HG03095 (cell line): ENCODE measurements at regions not wholly inside any gene's neighbourhood (a gene's known extent, or its start where the extent isn't known, plus 50 kb on each side); places are given as distances from the start of the nearest gene placed in this dataset.

Source experiments
- ATAC-seq: cut with Tn5 transposase; IDR thresholded peaks from one replicate; pipeline ENCODE4 v1.9.1; 2021; ENCODE audit warnings: moderate library complexity; ENCODE audit not compliant: unreplicated experiment

DNA sequence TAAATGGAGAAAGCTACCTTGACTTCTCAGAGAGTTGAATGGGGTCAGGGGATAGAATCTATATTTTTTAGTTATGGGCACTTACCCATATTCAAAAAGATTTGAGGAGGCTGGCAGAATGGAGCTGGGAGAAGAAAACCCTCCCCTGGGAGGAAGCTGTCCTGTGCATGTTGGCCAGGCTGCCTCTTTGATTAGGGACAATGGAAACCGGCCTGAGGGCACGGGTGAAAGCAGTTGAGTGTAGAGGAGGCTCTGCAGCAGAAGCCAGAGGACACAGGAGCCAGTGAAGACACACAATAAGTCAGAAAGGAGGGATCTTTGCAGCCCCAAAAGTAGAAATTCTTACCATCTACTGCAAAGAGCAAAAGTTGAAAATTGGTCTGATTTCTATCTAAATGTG lies 66.6 kb upstream of the B3GAT1 start:
- ATAC-seq: no peak

DNA sequence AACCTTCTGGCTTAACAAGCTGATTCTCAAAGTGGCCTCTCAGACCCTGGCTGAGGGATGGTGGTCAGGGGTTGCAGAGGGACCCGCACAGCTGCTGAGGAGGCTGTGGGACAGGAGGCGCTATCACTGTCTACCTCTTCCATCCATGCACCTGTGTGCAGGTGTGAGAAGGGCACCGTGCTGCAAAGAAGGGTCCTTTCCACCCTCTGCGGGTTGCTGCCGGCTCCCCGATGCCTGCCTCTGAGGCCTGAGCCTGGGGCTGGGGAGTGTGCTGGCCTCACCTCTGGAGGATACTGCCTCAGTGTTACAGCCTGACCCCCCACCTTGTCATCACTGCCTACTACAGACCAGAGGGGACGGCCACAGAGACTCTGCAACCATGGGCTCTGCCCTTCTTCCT lies 66.1 kb upstream of the B3GAT1 start:
- no peak for ATAC-seq

DNA sequence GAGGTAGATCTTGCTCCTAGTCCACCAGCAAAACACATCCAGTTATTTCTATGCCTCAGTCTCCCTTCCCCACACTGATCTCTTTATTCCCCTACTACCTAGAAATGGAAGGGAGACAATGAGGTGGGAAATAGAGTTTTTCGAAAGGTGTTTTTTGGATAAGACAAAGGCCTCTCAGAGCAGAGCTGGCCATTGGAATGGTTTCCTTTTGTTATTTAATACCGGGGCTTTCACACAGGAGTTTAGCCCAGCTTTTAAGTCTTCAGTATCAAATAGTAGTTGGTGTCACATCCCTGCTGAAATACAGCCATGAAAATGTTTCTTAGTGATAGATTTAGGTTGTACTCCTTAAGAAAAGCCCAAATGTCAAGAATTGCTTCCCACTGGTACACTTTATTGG lies 65.4 kb upstream of the B3GAT1 start:
- ATAC-seq: no peak

DNA sequence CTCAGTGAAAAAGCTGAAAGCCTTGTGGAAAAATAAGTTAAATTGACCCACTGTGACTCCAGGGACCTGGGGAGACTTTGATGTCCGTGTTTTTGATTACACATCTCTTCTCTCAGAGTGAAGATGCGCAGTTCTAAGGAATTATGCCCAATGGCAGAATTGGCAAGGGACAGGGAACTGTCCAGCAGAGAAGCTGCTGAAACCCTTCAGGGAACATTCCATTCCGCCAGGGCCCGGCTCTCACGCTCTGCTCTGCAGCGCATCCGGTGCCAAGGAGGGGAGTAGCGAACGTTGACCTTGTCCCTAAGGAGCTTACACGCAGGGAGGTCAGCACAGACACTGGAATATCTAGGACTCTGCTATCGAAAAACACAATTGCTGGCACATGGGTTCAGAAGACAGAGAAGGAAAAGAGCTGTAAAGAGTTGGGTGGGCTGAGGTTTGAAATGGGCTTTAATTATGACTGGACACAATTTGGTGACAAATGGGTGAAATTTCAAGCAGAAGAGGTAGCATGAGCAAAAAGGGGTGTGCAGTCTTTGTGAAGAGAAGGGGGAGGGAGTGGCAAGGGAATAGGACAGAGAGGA lies 64.5 kb upstream of the B3GAT1 start:
- no peak for ATAC-seq

DNA sequence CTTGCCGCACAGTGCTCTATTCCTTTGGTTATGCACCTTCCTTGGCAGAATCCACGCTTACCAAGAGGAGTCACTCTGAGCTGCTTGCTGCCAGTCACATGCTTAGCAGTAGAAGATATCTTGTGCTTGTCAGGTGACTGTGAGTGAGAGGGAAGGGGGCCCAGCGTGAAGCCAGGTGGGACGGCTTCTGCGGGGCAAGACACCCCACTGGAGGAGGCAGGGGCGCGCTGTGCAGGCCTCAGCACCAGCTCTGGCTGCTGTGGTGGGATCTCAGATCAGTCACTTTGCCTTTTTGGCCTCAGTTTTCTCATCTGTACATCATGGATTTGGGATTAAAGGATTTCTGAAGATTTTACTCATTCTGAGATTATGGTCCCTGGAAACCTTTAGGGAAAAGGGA lies 63.9 kb upstream of the B3GAT1 start:
- no peak for ATAC-seq

DNA sequence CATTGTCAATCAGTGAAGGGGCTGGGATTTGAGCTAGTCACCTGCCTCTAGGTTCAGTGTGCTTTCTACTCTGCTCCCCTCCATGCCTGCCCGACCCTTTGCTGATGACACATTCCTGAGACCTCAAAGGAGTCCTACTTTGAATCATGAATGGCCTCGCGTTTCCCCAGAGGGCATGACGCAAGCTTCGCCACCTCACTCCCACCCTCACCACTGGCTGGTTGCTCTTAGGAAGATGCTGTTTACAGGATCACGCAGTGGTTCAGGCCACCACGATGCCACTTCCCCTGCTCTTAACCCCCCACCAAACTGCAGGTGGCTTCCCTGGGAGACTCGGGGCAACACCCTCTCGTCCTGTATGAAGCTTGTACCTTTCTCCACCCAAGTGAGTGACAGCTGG lies 62.9 kb upstream of the B3GAT1 start:
- ATAC-seq: no peak

DNA sequence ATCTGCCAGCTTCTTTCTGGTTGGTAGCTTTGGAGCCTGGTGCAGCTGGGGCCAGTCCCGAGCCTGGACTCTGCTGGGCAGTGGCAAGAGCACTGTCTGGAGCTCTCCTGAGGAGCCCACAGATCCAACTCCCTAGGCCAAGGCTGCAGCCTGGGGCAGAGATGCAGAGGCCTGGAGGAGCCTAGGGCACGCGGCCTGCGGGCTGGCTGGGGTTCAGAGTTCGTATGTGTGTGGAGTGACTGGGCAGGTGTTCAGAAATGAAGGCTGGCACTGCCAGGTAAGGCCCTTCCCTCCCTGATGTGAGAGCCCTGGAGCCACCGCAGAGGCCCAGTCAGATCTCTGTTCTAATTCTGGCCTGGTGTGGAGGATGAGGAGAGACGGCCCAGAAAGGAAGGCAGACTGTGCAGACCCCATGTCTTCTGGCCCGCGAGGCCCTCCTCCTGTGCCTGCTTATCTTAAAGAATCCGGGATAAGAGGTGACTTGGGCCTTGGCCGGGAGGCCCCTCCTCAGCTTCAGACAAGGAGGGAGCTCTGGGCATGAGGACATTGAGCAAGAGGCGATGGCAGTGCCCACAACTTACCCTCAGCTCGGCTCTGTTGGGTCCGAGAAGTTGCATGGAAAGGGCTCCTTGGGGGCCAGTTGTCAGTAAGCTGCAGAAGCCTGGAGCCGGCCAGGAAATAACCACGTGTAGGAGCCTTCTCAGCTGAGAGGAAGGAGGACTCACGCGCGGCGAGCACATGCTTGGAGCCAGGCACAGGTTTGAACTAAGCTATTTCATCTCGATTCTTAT lies 62.2 kb upstream of the B3GAT1 start:
- ATAC-seq: no peak

DNA sequence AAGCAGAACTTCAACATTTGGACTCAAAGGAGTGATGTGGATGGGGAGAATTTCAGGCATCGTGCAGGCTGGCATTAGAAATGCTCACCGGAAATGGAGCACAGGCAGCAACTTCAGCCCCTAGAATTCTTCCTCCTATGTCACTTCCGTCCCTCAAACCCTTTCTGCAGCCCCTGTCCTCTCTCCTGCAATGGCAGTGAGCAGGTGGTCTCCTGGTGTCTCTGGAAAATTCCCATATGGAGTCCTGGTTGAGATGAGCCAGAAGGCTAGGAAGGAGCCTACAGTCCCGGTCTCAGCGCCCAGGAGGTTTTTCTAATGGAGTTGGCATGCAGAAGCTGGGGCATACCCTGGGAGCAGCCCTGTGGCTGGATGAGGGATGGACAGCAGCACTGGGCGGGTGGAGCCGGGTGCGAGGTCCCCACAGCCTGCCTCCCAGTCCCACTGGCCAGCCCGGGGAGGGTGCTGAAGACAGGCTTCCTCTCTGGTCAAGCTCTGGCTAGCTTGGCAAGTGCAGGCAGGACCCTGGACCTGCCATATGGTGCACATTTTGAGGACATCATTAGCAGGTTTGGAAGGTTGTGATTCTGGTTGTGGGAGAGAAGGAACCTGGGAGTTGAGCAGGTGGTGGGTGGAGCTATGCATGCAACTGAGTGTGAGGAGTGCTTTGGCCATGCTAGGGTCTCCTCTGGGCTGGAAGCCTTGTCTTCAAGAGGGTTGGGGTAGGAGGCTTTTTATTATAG lies 59.8 kb upstream of the B3GAT1 start:
- ATAC-seq: no peak

DNA sequence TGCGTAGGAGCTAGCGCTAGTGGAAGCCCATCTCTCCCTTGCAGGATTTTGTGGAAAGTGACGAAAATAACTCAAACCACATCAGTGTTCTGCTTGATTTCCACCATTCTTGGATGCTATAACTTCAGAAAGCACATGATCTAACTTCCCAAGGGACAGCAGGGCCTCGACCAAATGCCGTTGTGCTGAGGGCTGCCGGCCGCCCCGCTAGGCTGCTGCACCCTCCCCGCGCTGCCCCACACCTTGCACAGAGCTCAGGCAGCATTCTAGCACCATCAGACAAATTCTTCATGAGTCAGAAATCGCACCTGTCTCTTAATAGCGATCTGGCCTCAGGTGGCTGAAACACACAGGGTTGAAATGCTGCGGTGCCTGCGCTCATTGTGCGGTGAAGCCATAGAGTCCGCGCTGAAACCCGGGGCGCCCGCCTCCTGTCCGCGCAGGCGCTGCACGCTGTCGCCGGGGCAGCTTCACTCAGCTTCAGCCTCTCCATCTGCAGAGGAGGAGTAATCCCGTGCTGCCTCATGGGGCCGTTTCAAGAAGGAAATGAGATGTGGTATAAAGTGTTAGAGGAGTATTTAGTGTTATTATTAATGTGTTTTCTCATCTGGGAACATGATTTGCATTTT lies 59.2 kb upstream of the B3GAT1 start:
- no peak for ATAC-seq

DNA sequence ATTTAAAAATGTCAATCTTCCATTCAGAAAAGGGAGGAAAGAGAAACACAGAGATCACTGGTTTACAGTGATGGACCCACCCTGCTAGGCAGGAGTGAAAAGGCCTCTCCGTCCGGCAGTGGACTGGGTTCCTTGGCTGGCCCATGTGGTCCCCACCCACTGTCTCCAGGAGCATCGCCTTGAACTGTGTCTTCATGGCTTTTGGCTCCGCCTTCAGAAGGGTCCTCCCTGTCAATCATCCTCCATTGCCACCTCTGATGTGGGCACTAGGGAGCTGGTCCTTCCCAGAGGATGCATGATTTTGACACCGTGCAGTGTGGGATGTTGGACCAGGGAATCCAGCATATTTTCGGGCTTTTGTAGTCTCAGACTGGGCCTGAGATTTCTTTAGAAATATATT lies 58.2 kb upstream of the B3GAT1 start:
- no peak for ATAC-seq

DNA sequence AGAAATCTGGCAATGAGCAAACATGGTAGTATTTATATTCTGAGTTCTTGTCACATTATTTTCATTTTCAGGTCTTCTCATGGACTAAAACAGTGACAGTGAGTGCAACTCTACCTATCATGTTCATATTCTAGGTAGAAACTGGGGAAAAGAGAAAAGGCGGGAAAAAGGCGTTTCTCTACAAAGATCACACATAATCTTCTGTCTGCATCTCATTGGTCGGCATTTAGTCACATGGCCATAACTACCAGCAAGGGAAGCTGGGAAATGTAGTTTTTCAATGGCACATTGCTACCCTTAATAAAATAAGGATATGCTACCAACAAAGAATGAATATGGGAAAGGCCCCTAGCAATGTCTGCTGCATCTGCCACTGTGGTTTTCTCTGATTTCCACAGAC lies 57.6 kb upstream of the B3GAT1 start:
- no peak for ATAC-seq

DNA sequence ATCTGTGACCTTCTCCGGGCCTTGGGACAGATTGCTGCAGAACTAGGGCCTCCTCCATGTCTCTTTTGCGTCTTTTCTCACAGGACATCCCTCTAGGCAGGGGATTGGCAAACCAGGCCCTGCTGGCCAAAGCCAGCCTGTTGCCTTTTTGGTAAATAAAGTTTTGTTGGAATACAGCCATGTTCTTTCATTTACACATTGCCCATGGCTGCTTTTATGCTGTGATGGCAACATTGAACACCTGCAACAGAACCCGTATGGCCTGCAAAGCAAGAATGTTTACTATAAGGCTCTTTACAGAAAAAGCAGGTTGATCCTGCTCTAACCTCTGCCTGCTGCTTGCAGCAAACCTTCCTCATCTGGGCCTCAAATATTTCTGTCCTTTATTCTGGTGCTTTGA lies 56.8 kb upstream of the B3GAT1 start:
- no peak for ATAC-seq

DNA sequence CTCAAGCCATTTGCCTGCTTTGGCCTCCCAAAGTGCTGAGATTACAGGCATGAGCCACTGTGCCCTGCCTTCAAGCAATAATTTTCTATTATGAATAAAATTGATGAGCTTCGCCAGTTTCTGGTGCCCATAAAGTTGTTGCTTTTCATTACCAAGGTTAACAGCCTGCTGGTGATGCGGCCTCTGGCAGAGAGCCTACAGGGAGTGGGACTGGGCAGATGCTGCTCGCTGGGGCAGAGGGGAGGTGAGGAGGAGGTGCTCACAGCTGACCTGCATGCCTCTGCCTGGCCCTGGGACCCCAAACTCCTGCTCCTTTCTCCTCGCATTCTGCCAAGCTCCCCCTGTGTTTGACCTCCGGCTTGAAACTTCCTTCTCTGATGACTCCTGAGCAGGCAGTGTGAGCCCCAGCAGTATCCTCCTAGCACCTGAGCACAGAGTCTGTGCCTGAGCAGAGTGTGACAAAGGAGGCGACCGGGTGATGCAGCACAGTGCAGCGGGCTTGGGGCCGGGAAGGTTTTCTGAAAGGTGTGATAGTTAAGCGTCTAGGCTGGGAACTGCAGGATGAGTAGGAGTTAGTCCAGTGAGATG lies 56.1 kb upstream of the B3GAT1 start:
- ATAC-seq: no peak

DNA sequence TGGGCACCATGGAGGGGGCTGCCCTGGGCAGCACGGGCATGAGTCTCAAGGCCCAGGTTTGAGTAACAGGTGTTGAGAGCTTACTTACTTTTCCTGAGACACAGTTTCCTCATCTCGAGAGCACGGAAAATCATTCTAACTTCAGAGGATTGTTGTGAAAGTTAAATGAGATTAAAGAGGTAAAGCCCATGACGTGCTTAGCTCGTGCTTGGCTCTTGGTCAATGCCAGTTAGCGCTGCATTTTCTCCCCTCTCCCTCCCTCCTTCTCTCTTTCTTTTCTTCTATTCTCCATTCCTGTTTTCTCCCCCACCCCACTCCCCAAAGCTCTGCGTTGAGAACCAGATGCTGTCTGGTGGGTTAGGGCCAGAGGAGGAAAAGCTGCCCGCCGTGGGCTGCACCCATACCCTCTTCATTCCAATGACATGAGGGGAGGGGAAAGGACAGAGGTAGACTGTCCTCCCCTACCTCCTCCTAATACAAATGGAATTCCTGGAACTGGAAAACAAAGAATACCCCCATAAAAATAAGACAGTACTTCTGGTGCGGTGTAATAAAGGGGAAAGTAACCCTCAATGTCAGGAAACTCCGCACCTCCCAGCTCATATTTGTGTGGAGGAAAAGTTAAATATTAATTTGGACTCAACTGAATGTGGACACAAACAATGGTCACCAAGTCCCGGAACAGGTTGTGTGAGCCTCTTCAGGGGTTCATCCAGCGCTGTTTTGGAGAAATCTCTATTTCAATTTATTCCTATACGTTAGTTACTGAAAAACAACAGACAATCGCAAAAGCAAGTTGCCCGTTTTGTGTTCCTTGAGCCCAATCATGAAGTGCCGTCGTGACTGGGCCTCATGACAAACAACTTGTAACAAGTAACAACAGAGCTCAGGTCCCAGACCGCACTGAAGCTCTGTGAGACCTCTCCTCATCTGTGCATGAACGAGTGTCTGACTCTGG lies 54.8 kb upstream of the B3GAT1 start:
- no peak for ATAC-seq

DNA sequence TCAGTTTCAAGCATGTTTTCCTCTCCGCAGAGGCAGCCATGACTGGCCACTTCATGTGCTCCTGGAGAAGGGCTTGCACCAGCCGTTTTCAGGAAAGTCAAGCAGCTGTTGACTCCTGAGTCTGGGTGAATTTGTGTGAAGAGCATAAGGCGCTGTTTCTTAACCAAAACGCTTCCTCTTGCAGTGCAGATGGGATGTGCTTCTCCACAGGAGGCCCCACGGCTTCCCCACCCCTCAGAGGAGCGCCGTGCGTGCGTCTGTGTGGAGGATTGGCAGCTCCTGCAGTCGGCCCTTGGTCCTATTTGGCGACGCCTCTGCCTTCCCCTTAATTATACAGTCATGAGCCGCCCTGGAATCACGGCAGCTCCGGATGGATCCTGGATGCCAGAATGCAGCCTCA lies 54.1 kb upstream of the B3GAT1 start:
- no peak for ATAC-seq

DNA sequence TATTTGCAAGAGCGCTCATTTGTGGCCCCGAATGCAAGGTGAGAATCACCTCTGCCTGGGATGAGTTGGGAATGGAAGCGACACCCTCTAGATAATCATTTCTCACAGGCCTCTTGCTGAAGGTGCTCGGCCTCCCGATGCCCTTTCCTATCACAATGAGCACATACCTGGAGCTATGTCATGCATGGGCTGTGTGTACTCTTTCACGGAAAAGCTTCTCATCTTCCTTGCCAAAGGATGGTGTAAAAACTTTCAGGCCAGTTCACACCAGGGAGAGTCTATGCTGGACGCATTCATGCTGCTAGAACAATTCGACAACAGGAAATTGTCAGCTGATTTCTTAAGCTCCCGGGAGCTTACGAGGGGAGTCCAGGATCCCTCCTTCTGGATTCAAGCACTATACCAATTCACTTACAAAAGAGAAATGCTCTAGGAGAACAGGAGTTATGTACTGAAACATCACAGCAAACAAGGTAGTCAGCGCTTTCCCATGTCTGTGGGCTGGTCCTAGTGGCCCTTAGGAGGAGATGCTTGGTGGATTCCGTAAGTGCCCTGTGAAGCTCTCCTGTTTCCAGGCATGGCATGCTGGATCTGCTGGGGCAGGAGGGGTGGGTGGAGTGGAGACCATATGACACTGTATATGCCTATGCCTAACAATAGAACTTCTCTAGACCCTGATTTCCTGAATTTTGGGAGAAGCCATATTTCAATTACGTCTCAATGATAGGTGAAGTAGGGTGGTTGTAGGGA lies 53.1 kb upstream of the B3GAT1 start:
- no peak for ATAC-seq

DNA sequence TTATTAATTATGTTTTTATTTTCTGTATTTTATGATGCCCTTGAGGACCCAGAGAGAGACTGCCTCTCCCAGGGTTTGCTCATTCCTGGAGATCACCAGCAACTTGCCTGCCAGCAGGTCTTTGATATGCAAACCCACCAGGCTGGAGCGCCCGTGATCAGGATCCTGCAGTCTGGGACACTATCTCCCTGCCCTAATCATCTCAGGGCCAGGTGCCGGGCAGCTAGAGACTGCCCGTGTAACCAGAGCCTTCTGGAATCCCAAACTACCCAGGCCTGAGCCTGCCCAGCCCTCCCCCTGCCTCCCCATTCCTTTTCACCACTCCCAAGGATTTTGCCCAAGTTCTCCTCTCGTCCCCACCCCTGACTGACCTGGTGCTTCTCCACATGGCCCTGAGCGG lies 52.2 kb upstream of the B3GAT1 start:
- ATAC-seq: no peak

DNA sequence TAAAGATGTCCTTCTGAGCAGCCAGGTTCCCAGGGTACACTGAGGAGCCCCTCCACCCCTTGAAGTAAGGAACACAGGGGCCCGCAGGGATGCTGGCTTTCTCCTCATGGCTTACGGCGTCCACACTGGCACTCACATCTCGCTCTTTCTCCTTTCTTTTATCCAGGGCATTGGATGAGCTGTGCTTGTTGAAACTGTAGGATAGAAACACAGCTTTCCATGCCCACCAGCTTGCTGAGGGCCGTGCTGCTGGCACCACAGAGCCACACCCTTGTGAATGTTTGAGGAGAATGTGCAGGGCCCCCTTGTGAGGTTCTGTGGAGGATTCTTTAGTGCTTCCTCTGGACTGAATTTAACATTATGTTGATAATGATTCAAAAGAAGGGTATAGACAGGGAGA lies 51.7 kb upstream of the B3GAT1 start:
- ATAC-seq: no peak
